Neural cell (in vitro differentiated cells): ENCODE measurements at regions not wholly inside any gene's neighbourhood (a gene's known extent, or its start where the extent isn't known, plus 50 kb on each side); places are given as distances from the start of the nearest gene placed in this dataset.

Experiments
- H2AFZ ChIP-seq: fragments of 200-600, 300-800 bp; sonication (generic), shearing (Covaris generic); 2 replicates; pipeline ENCODE4 v1.6.0; 2014; ENCODE audit warnings: low read depth, mild to moderate bottlenecking, antibody characterized with exemption, low read length, moderate library complexity
- H3F3A ChIP-seq: fragments of 200-600 bp; shearing (Covaris generic); 2 replicates; pipeline ENCODE4 v1.6.1; 2016; ENCODE audit warnings: mild to moderate bottlenecking, moderate library complexity, mixed read lengths, antibody characterized with exemption, low read length; ENCODE audit not compliant: insufficient read depth, poor library complexity, severe bottlenecking
- H3K27ac ChIP-seq: fragments of 200-600, 300-800 bp; sonication (generic), shearing (Covaris generic); 2 replicates; pipeline ENCODE4 v1.5.1; 2014; ENCODE audit warnings: mild to moderate bottlenecking, low read length, moderate library complexity
- H3K27me3 ChIP-seq: fragments of 300-800, 200-600 bp; sonication (generic), shearing (Covaris generic); 2 replicates; pipeline ENCODE4 v1.6.0; 2014; ENCODE audit warnings: mild to moderate bottlenecking, low read depth, low read length, moderate library complexity; ENCODE audit not compliant: insufficient read depth
- H3K36me3 ChIP-seq: fragments of 300-800, 200-600 bp; sonication (generic), shearing (Covaris generic); 2 replicates; pipeline ENCODE4 v1.5.1; 2014; ENCODE audit warnings: mild to moderate bottlenecking, antibody characterized with exemption, low read length, moderate library complexity; ENCODE audit not compliant: insufficient read depth
- H3K4me2 ChIP-seq: fragments of 300-800, 200-600 bp; sonication (generic), shearing (Covaris generic); 2 replicates; pipeline ENCODE4 v1.6.0; 2014; ENCODE audit warnings: mild to moderate bottlenecking, low read length
- H3K4me3 ChIP-seq: fragments of 300-800, 200-600 bp; sonication (generic), shearing (Covaris generic); 2 replicates; pipeline ENCODE4 v1.5.1; 2014; ENCODE audit warnings: mild to moderate bottlenecking, low read length, moderate library complexity
- H3K79me2 ChIP-seq: fragments of 200-600 bp; shearing (Covaris generic); replicated peaks from 2 replicates; pipeline ENCODE4 v1.6.0; 2014; ENCODE audit warnings: mild to moderate bottlenecking, low read length, moderate library complexity; ENCODE audit not compliant: insufficient read depth
- H3K9ac ChIP-seq: fragments of 300-800, 200-600 bp; sonication (generic), shearing (Covaris generic); 2 replicates; pipeline ENCODE4 v1.6.1; 2016; ENCODE audit warnings: mild to moderate bottlenecking, low read length, mixed read lengths
- H3K9me2 ChIP-seq: fragments of 200-600 bp; shearing (Covaris generic); 2 replicates; pipeline ENCODE4 v1.6.1; 2016; ENCODE audit warnings: mild to moderate bottlenecking, low read length, mixed read lengths; ENCODE audit not compliant: insufficient read depth
- H3K9me3 ChIP-seq: fragments of 200-600, 300-800 bp; sonication (generic), shearing (Covaris generic); 2 replicates; pipeline ENCODE4 v1.6.1; 2016; ENCODE audit warnings: mild to moderate bottlenecking, mixed run types, low read length, moderate library complexity, mixed read lengths
- H4K20me1 ChIP-seq: fragments of 200-600 bp; shearing (Covaris generic); 2 replicates; pipeline ENCODE4 v1.6.1; 2016; ENCODE audit warnings: mild to moderate bottlenecking, mixed run types; ENCODE audit not compliant: insufficient read depth
- EP300 ChIP-seq: fragments of 450-650 bp; conservative IDR thresholded peaks from 2 replicates; pipeline ENCODE4 v1.6.1; 2014; ENCODE audit warnings: antibody characterized with exemption, mild to moderate bottlenecking, moderate library complexity; ENCODE audit not compliant: poor library complexity, severe bottlenecking
- EZH2 ChIP-seq: fragments of 200-600, 300-800 bp; shearing (Covaris generic), sonication (generic); IDR thresholded peaks from 2 replicates; pipeline ENCODE4 v1.6.1; 2014; ENCODE audit warnings: antibody characterized with exemption, low read length, borderline replicate concordance, mild to moderate bottlenecking; ENCODE audit not compliant: insufficient read depth, poor library complexity, severe bottlenecking
- MXI1 ChIP-seq: fragments of 450-650 bp; conservative IDR thresholded peaks from 2 replicates; pipeline ENCODE4 v1.6.1; 2014; ENCODE audit warnings: antibody characterized with exemption, mild to moderate bottlenecking; ENCODE audit not compliant: poor library complexity, severe bottlenecking
- POLR2AphosphoS5 ChIP-seq: IDR thresholded peaks from 2 replicates; pipeline ENCODE4 v1.6.1; 2012
- RAD21 ChIP-seq: fragments of 450-650 bp; conservative IDR thresholded peaks from 2 replicates; pipeline ENCODE4 v1.6.1; 2014; ENCODE audit warnings: antibody characterized with exemption, mild to moderate bottlenecking, moderate library complexity
- SMC3 ChIP-seq: fragments of 450-650 bp; conservative IDR thresholded peaks from 2 replicates; pipeline ENCODE4 v1.6.1; 2014; ENCODE audit warnings: antibody characterized with exemption, mild to moderate bottlenecking, moderate library complexity; ENCODE audit not compliant: poor library complexity
- TAF1 ChIP-seq: IDR thresholded peaks from 2 replicates; pipeline ENCODE4 v1.6.1; 2012; ENCODE audit warnings: low read depth
- TF ChIP-seq, protein P1 (sequence below): IDR thresholded peaks from 2 replicates; pipeline ENCODE4 v1.6.1; 2012; ENCODE audit warnings: borderline replicate concordance
- TF ChIP-seq, protein P2 (sequence below): fragments of 450-650 bp; IDR thresholded peaks from 2 replicates; pipeline ENCODE4 v1.5.1; 2014; ENCODE audit warnings: antibody characterized with exemption, mild to moderate bottlenecking, moderate library complexity; ENCODE audit not compliant: poor library complexity, severe bottlenecking

DNA sequence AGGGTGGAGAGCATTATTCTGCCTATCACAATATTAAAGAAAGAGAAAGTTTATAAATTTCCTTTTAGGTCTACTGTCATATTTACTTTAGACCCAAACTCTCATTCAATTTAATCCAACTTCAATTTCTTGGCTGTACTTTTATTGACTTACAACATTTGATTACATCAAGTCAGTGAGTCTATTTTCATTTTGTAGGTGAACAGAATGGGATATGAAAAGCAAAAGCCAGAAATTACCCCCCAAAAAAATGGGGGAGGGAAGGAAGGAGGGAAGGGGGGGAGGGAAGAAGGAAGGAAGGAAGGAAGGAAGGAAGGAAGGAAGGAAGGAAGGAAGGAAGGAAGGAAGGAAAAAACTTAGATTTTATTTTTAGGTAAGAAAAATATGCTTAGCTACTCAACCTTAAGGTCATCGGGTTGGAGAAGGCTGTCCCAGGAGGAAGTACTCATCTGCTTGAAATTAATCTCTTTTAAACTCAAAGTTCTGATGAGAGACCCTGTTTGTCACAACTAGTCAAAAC lies 320.1 kb upstream of the ATP11B start:
- Histone ChIP-seq H4K20me1 (no peaks in the 10 kb centered on the region), H3F3A (no peaks in the 10 kb centered on the region), H3K9me2 (no peaks in the 10 kb centered on the region), H3K9me3 (no peaks in the 10 kb centered on the region), H3K27me3 (no peaks in the 10 kb centered on the region), H3K36me3 (no peaks in the 10 kb centered on the region), H2AFZ (no peak overlapping the region), H3K27ac (no peak overlapping the region), H3K79me2 (no peaks in the 10 kb centered on the region), H3K9ac (no peak overlapping the region), H3K4me2 (no peak overlapping the region), H3K4me3 (no peak overlapping the region)
- TF ChIP-seq EZH2 (no peak), SMC3 (no peak), MXI1 (no peak), RAD21 (no peak), POLR2AphosphoS5 (no peak), EP300 (no peak), TAF1 (no peak)
- TF ChIP-seq, protein P1, sequence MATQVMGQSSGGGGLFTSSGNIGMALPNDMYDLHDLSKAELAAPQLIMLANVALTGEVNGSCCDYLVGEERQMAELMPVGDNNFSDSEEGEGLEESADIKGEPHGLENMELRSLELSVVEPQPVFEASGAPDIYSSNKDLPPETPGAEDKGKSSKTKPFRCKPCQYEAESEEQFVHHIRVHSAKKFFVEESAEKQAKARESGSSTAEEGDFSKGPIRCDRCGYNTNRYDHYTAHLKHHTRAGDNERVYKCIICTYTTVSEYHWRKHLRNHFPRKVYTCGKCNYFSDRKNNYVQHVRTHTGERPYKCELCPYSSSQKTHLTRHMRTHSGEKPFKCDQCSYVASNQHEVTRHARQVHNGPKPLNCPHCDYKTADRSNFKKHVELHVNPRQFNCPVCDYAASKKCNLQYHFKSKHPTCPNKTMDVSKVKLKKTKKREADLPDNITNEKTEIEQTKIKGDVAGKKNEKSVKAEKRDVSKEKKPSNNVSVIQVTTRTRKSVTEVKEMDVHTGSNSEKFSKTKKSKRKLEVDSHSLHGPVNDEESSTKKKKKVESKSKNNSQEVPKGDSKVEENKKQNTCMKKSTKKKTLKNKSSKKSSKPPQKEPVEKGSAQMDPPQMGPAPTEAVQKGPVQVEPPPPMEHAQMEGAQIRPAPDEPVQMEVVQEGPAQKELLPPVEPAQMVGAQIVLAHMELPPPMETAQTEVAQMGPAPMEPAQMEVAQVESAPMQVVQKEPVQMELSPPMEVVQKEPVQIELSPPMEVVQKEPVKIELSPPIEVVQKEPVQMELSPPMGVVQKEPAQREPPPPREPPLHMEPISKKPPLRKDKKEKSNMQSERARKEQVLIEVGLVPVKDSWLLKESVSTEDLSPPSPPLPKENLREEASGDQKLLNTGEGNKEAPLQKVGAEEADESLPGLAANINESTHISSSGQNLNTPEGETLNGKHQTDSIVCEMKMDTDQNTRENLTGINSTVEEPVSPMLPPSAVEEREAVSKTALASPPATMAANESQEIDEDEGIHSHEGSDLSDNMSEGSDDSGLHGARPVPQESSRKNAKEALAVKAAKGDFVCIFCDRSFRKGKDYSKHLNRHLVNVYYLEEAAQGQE, result no peak
- TF ChIP-seq, protein P2, sequence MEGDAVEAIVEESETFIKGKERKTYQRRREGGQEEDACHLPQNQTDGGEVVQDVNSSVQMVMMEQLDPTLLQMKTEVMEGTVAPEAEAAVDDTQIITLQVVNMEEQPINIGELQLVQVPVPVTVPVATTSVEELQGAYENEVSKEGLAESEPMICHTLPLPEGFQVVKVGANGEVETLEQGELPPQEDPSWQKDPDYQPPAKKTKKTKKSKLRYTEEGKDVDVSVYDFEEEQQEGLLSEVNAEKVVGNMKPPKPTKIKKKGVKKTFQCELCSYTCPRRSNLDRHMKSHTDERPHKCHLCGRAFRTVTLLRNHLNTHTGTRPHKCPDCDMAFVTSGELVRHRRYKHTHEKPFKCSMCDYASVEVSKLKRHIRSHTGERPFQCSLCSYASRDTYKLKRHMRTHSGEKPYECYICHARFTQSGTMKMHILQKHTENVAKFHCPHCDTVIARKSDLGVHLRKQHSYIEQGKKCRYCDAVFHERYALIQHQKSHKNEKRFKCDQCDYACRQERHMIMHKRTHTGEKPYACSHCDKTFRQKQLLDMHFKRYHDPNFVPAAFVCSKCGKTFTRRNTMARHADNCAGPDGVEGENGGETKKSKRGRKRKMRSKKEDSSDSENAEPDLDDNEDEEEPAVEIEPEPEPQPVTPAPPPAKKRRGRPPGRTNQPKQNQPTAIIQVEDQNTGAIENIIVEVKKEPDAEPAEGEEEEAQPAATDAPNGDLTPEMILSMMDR, result no peak

DNA sequence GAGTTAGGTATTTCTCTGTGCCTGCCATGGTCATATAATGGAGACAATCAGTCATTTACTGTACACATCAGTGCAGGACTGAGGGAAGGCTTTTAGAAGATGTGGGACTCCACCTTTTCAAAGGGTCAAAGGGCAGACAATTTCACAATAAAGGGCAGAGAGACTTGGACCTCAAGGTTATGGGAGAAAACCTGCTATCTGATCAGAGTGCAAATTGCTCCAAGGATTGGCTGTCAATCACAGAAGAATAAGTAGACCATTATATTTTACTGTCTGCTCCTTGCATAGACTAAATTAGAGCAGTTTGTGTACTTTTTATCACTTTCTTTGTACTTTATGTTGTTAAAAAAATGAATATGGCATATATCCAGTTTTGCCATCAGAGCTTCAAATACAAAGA lies 314.9 kb upstream of the ATP11B start:
- H3F3A ChIP-seq, result no peaks in the 10 kb centered on the region
- H3K9ac ChIP-seq, result no peak overlapping the region

More for the DNA sequence above, 314.9 kb upstream of the ATP11B start:
- H3K36me3 ChIP-seq, result no peaks in the 10 kb centered on the region
- no peak overlapping the region for H3K27ac ChIP-seq
- H4K20me1 ChIP-seq, result no peaks in the 10 kb centered on the region
- no peak overlapping the region for H2AFZ ChIP-seq
- H3K4me2 ChIP-seq, result no peak overlapping the region
- H3K27me3 ChIP-seq, result no peaks in the 10 kb centered on the region
- no peaks in the 10 kb centered on the region for H3K9me2 ChIP-seq
- no peaks in the 10 kb centered on the region for H3K79me2 ChIP-seq
- no peak overlapping the region for H3K4me3 ChIP-seq
- H3K9me3 ChIP-seq, result no peaks in the 10 kb centered on the region
- TF ChIP-seq RAD21, result no peak
- TF ChIP-seq POLR2AphosphoS5, result no peak
- no peak for TF ChIP-seq EP300
- TF ChIP-seq MXI1, result no peak
- TF ChIP-seq, protein P1, result no peak
- no peak for TF ChIP-seq TAF1
- no peak for TF ChIP-seq SMC3
- TF ChIP-seq, protein P2, result no peak
- no peak for TF ChIP-seq EZH2
